H1 (cell line): ENCODE measurements at regions not wholly inside any gene's neighbourhood (a gene's known extent, or its start where the extent isn't known, plus 50 kb on each side); places are given as distances from the start of the nearest gene placed in this dataset.

Source experiments
- ATF3 ChIP-seq: IDR thresholded peaks from 2 replicates; pipeline ENCODE4 v1.6.1; 2011; ENCODE audit warnings: low read depth, mild to moderate bottlenecking, low read length; ENCODE audit not compliant: insufficient read depth
- BCL11A ChIP-seq, 2 experiments: IDR thresholded peaks; one replicate each; pipeline ENCODE4 v1.6.1; 2011; ENCODE audit warnings: low read depth in 2 of 2, low read length in 2 of 2, mild to moderate bottlenecking in 2 of 2
- CBX8 ChIP-seq: fragments of 300-800, 300-1000 bp; sonication (generic); IDR thresholded peaks from 2 replicates; pipeline ENCODE4 v1.7.1; 2016; ENCODE audit warnings: low read depth, low read length, borderline replicate concordance
- CTCF ChIP-seq, 3 experiments: IDR thresholded peaks; 1 replicate in 2 of 3; 2 replicates in 1 of 3; pipeline versions ENCODE4 v1.5.1 to v1.6.1; 2011; ENCODE audit warnings: low read length in 3 of 3, mild to moderate bottlenecking in 3 of 3, inconsistent platforms in 2 of 3, low read depth in 1 of 3, moderate library complexity in 1 of 3; ENCODE audit not compliant: insufficient read depth in 1 of 3; ENCODE audit errors: control extremely low read depth in 1 of 3
- EP300 ChIP-seq, 2 experiments: IDR thresholded peaks; 1 replicate in 1 of 2; 2 replicates in 1 of 2; pipeline ENCODE4 v1.6.1; 2011 to 2012; ENCODE audit warnings: low read depth in 2 of 2, low read length in 2 of 2, mild to moderate bottlenecking in 2 of 2, borderline replicate concordance in 1 of 2, inconsistent platforms in 1 of 2, moderate library complexity in 1 of 2
- EZH2 ChIP-seq: fragments of 200-600 bp; sonication (generic); IDR thresholded peaks from 2 replicates; pipeline ENCODE4 v1.7.1; 2012; ENCODE audit warnings: low read depth, mild to moderate bottlenecking, moderate library complexity, low read length, inconsistent platforms; ENCODE audit not compliant: severe bottlenecking
- GABPA ChIP-seq: IDR thresholded peaks from 2 replicates; pipeline ENCODE4 v1.6.1; 2011; ENCODE audit warnings: mild to moderate bottlenecking, low read length, moderate library complexity, borderline replicate concordance; ENCODE audit not compliant: insufficient read depth
- MAFK ChIP-seq: IDR thresholded peaks from 2 replicates; pipeline ENCODE4 v1.6.1; 2012; ENCODE audit warnings: low read depth, mild to moderate bottlenecking, improper control_type of control experiment, low read length
- MAX ChIP-seq: IDR thresholded peaks from 2 replicates; pipeline ENCODE4 v1.6.1; 2012; ENCODE audit warnings: inconsistent platforms
- POLR2A ChIP-seq, 2 experiments: IDR thresholded peaks; 1 replicate in 1 of 2; 2 replicates in 1 of 2; pipeline ENCODE4 v1.6.1; 2011; ENCODE audit warnings: low read depth in 2 of 2, low read length in 2 of 2, mild to moderate bottlenecking in 2 of 2; ENCODE audit errors: control extremely low read depth in 1 of 2
- POLR2AphosphoS5 ChIP-seq: IDR thresholded peaks from 2 replicates; pipeline ENCODE4 v1.6.1; 2011; ENCODE audit warnings: low read depth, low read length
- RAD21 ChIP-seq, 2 experiments: IDR thresholded peaks in 1 of 2; conservative IDR thresholded peaks in 1 of 2; 2 replicates each; pipeline ENCODE4 v1.6.1; 2011; ENCODE audit warnings: low read depth in 2 of 2, low read length in 2 of 2, improper control_type of control experiment in 1 of 2, inconsistent platforms in 1 of 2, mild to moderate bottlenecking in 1 of 2, moderate library complexity in 1 of 2
- TAF1 ChIP-seq: IDR thresholded peaks from 2 replicates; pipeline ENCODE4 v1.6.1; 2011; ENCODE audit warnings: mild to moderate bottlenecking, low read depth, low read length
- USF2 ChIP-seq: IDR thresholded peaks from 2 replicates; pipeline ENCODE4 v1.6.1; 2011; ENCODE audit warnings: low read length, improper control_type of control experiment

GRCh38 chr4:62410371-62411003 lies 1210.4 kb downstream of the ADGRL3 start:
- TF ChIP-seq CTCF (IDR thresholded peaks at IDR 0.05; ENCODE audit: control extremely low read depth in 1 of 3, insufficient read depth in 1 of 3, low read depth in 1 of 3, low read length in 3 of 3) (no peak), USF2 (no peak), POLR2AphosphoS5 (no peak), TAF1 (no peak), POLR2A (IDR thresholded peaks at IDR 0.05; ENCODE audit: control extremely low read depth in 1 of 2, low read depth in 2 of 2, low read length in 2 of 2) (no peak), GABPA (no peak), EZH2 (no peak), CBX8 (no peak), BCL11A (IDR thresholded peaks at IDR 0.05; ENCODE audit: low read depth in 2 of 2, low read length in 2 of 2) (no peak), EP300 (IDR thresholded peaks at IDR 0.05; ENCODE audit: borderline replicate concordance in 1 of 2, low read depth in 2 of 2, low read length in 2 of 2) (no peak), ATF3 (no peak), MAFK (no peak), RAD21 (IDR thresholded peaks at IDR 0.05 in 1 of 2, conservative IDR thresholded peaks at IDR 0.05 in 1 of 2; ENCODE audit: low read depth in 2 of 2, low read length in 2 of 2) (no peak), MAX (no peak)
